Spleen (tissue), 11 donors: ENCODE measurements at regions not wholly inside any gene's neighbourhood (a gene's known extent, or its start where the extent isn't known, plus 50 kb on each side); places are given as distances from the start of the nearest gene placed in this dataset.
"Not testable (repeated sequence)": the region's sequence is repeated elsewhere in the genome, so short reads cannot be mapped to it uniquely, and the experiment has no call there.

ENCODE experiments used
- DNase-seq: peaks from one replicate; pipeline ENCODE4 v3.0.0-alpha.2; 2020
- H3K27ac ChIP-seq, 8 donors: fragments of 200-600 bp; sonication (generic) in 7 of 8; 1 replicate in 4 of 8; 2 replicates in 4 of 8; pipeline versions ENCODE4 v1.5.0 to v1.8.0; 2016 to 2021; ENCODE audit warnings: inconsistent platforms in 4 of 8, mild to moderate bottlenecking in 4 of 8, moderate library complexity in 1 of 8
- H3K27me3 ChIP-seq, 7 donors: fragments of 200-600 bp; sonication (generic) in 6 of 7; replicated peaks in 1 of 7; 1 replicate in 4 of 7; 2 replicates in 3 of 7; pipeline versions ENCODE4 v1.5.0 to v1.8.0; 2016 to 2021; ENCODE audit warnings: inconsistent platforms in 3 of 7, mild to moderate bottlenecking in 1 of 7
- H3K36me3 ChIP-seq, 6 donors: fragments of 200-600 bp; sonication (generic) in 5 of 6; 1 replicate in 4 of 6; 2 replicates in 2 of 6; pipeline versions ENCODE4 v1.5.0 to v1.8.0; 2016 to 2021; ENCODE audit warnings: inconsistent platforms in 2 of 6
- H3K4me1 ChIP-seq, 6 donors: fragments of 200-600 bp; sonication (generic) in 5 of 6; 1 replicate in 3 of 6; 2 replicates in 3 of 6; pipeline versions ENCODE4 v1.5.0 to v1.8.0; 2016 to 2021; ENCODE audit warnings: inconsistent platforms in 3 of 6
- H3K4me3 ChIP-seq, 8 donors: fragments of 200-600 bp; sonication (generic) in 7 of 8; 1 replicate in 4 of 8; 2 replicates in 4 of 8; pipeline versions ENCODE4 v1.5.0 to v1.8.0; 2016 to 2021; ENCODE audit warnings: inconsistent platforms in 4 of 8, mild to moderate bottlenecking in 4 of 8, moderate library complexity in 2 of 8
- H3K9me3 ChIP-seq, 8 donors: fragments of 200-600 bp; sonication (generic) in 7 of 8; 1 replicate in 4 of 8; 2 replicates in 4 of 8; pipeline versions ENCODE4 v1.5.0 to v1.8.0; 2016 to 2021; ENCODE audit warnings: inconsistent platforms in 4 of 8
- POLR2A ChIP-seq, 3 donors: fragments of 450-650 bp; IDR thresholded peaks; one replicate each; pipeline ENCODE4 v1.5.1; 2017; ENCODE audit warnings: antibody characterized with exemption in 3 of 3, mild to moderate bottlenecking in 1 of 3
- POLR2AphosphoS5 ChIP-seq, 3 donors: sonication (generic); formaldehyde crosslinking; IDR thresholded peaks; one replicate each; pipeline ENCODE4 v1.5.1; 2017; ENCODE audit warnings: antibody characterized with exemption in 3 of 3
- WGBS, 5 donors: extraction: QIAGEN DNeasy Blood & Tissue Kit in 3 of 5; methylation state at CpG; one replicate each; pipeline versions ENCODE4 v1.1.5 to v1.1.7; 2013 to 2018; 5-methylcytosine and 5-hydroxymethylcytosine counted together
- intact Hi-C: fragments of 100-400 bp; cut with DNase I; formaldehyde crosslinking; loops from one replicate; pipeline ENCODE4 v1.15.0; 2023; ENCODE audit warnings: low total_unique reads
- TF ChIP-seq, protein P1 (sequence below), 11 experiments: fragments of 200-600 bp in 7 of 11; fragments of 450-650 bp in 4 of 11; sonication (generic) in 4 of 11; IDR thresholded peaks in 8 of 11; conservative IDR thresholded peaks in 3 of 11; 1 replicate in 7 of 11; 2 replicates in 4 of 11; pipeline versions ENCODE4 v1.4.0 to v1.8.0; 2016 to 2021; ENCODE audit warnings: antibody characterized with exemption in 11 of 11, inconsistent platforms in 4 of 11, mild to moderate bottlenecking in 1 of 11
- donor health status: healthy with polysubstance abuse.
- donor health status: DM: no; HTN: no; CAD: no; lungs with moderate emphysema.
- donor health status: DM: no; HTN: no; CAD: no.
- donor health status: Bipolar disorder and iron deficiency.
- donor health status: healthy.
- donor health status: DM: no; HTN: no; CAD: no.
- donor health status: DM: yes; HTN: yes; CAD: no.

GRCh38 chr12:20150835-20151422 lies 217.4 kb upstream of the PDE3A start:
- intact Hi-C loops: no loop called here
- H3K27ac ChIP-seq: no peak overlapping the region
- H3K36me3 ChIP-seq: no peaks in the 10 kb centered on the region
- no peaks in the 10 kb centered on the region for H3K27me3 ChIP-seq
- H3K9me3 ChIP-seq: no peaks in the 10 kb centered on the region
- DNase-seq: no peak
- WGBS, 5 donors: 74 to 80% (median 76%) methylated on average over 6 of the region's 6 CpGs
- no peaks in the 10 kb centered on the region for H3K4me1 ChIP-seq
- H3K4me3 ChIP-seq: no peak overlapping the region
- TF ChIP-seq POLR2A (IDR thresholded peaks at IDR 0.05) (no peak), POLR2AphosphoS5 (IDR thresholded peaks at IDR 0.05) (no peak)
- TF ChIP-seq, protein P1, sequence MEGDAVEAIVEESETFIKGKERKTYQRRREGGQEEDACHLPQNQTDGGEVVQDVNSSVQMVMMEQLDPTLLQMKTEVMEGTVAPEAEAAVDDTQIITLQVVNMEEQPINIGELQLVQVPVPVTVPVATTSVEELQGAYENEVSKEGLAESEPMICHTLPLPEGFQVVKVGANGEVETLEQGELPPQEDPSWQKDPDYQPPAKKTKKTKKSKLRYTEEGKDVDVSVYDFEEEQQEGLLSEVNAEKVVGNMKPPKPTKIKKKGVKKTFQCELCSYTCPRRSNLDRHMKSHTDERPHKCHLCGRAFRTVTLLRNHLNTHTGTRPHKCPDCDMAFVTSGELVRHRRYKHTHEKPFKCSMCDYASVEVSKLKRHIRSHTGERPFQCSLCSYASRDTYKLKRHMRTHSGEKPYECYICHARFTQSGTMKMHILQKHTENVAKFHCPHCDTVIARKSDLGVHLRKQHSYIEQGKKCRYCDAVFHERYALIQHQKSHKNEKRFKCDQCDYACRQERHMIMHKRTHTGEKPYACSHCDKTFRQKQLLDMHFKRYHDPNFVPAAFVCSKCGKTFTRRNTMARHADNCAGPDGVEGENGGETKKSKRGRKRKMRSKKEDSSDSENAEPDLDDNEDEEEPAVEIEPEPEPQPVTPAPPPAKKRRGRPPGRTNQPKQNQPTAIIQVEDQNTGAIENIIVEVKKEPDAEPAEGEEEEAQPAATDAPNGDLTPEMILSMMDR (IDR thresholded peaks at IDR 0.05 in 8 of 11, conservative IDR thresholded peaks at IDR 0.05 in 3 of 11): no peak

- intact Hi-C loops: no loop called here
- no peak overlapping the region for H3K27ac ChIP-seq
- H3K36me3 ChIP-seq: no peaks in the 10 kb centered on the region
- no peak for TF ChIP-seq POLR2AphosphoS5 (IDR thresholded peaks at IDR 0.05)
- no peak for TF ChIP-seq POLR2A (IDR thresholded peaks at IDR 0.05)
- H3K27me3 ChIP-seq: no peaks in the 10 kb centered on the region
- peaks cover 0 to 3% (median 0%) of the 10 kb centered on the region in 8 donors for H3K9me3 ChIP-seq
- H3K4me1 ChIP-seq: no peaks in the 10 kb centered on the region
- WGBS, 5 donors: 84 to 94% (median 86%) methylated on average over 1 of the region's 1 CpG
- no peak for DNase-seq
- H3K4me3 ChIP-seq: no peak overlapping the region
Measured at GRCh38 chr12:20154052-20154451, 214.3 kb upstream of the PDE3A start.

- intact Hi-C loops: no loop called here
- H3K4me3 ChIP-seq: no peak overlapping the region
- TF ChIP-seq POLR2AphosphoS5 (IDR thresholded peaks at IDR 0.05) (no peak), POLR2A (IDR thresholded peaks at IDR 0.05) (no peak)
- H3K36me3 ChIP-seq: no peaks in the 10 kb centered on the region
- H3K4me1 ChIP-seq: no peaks in the 10 kb centered on the region
- H3K27me3 ChIP-seq: no peaks in the 10 kb centered on the region
- WGBS, 5 donors: 16 to 61% (median 39%) methylated on average over 1 of the region's 1 CpG
- DNase-seq: no peak
- no peak overlapping the region for H3K27ac ChIP-seq
- peaks cover 0 to 3% (median 0%) of the 10 kb centered on the region in 8 donors for H3K9me3 ChIP-seq
Measured at GRCh38 chr12:20155374-20155773, 213.0 kb upstream of the PDE3A start.

DNA sequence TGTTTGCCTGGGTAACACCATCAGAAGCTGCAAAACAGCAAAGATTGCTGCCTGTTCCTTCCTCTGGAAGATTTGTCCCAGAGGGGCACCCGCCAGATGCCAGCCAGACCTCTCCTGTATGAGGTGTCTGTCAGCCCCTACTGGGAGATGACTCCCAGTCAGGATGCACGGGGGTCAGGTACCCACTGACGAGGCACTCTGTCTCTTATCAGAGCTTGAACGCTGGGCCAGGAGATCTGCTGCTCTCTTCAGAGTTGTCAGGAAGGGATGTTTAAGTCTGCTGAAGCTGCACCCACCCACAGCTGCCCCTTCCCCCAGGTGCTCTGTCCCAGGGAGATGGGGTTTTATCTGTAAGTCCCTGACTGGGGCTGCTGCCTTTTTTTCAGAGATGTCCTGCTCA lies 207.4 kb upstream of the PDE3A start:
- WGBS, 5 donors: 61 to 86% (median 75%) methylated on average over 4 of the region's 4 CpGs
- H3K36me3 ChIP-seq, intact Hi-C loops, H3K9me3 ChIP-seq, DNase-seq, H3K27me3 ChIP-seq, H3K27ac ChIP-seq, H3K4me3 ChIP-seq, H3K4me1 ChIP-seq: not testable (repeated sequence)

- H3K4me1 ChIP-seq: no peaks in the 10 kb centered on the region
- intact Hi-C loops: no loop called here
- H3K36me3 ChIP-seq: no peaks in the 10 kb centered on the region
- no peak overlapping the region for H3K4me3 ChIP-seq
- H3K27me3 ChIP-seq: no peaks in the 10 kb centered on the region
- no peak overlapping the region for H3K27ac ChIP-seq
- TF ChIP-seq POLR2A (IDR thresholded peaks at IDR 0.05) (no peak), POLR2AphosphoS5 (IDR thresholded peaks at IDR 0.05) (no peak)
- TF ChIP-seq, protein P1 (IDR thresholded peaks at IDR 0.05 in 8 of 11, conservative IDR thresholded peaks at IDR 0.05 in 3 of 11): no peak
- no peak for DNase-seq
- WGBS, 5 donors: 77 to 90% (median 85%) methylated on average over 5 to 9 of the region's 9 CpGs
- no peaks in the 10 kb centered on the region for H3K9me3 ChIP-seq
Measured at GRCh38 chr12:20174528-20175175, 193.7 kb upstream of the PDE3A start.
